ENCODE measurements at regions not wholly inside any gene's neighbourhood (a gene's known extent, or its start where the extent isn't known, plus 50 kb on each side); places are given as distances from the start of the nearest gene placed in this dataset.

DNA sequence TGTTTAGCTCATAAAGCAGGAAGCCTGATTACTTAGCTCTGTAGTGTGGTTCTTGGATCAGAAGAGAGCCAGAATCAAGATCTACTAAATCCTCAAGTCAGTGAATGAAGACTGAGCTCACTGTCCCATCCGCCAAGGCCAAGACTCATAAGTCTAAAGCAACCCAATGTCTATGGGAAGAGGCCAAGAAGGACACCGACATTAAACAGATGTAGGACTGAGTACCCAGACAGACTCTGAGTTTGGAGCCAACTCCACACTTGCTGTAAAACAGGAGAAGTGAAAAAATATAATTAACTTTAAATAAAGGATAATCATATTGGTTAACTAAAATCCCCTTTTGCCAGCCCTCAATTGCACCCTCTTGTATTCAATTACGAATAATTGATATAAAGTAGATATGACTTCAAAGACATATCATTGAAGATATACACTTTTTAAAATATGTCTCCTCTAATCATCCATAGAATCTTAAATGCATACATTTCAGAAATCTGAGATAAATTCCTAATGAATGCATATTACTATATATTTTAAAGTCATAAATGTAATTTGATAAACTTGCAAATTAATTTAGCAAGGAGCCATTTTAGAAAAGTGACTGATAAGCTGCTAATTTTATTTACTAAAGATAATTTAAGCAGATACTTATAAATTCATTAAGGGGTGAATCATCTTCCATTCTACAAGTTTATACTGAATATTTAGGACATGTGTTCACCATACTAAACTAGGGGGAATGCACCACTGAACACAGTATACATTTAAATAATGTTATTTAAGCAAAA is 617.0 kb upstream of the ARID1B start:
- Mint-ChIP-seq H3K27ac (no peak overlapping the region), H3K36me3 (no peaks in the 10 kb centered on the region), H3K9me3 (no peaks in the 10 kb centered on the region), H3K4me1 (peaks cover 6% of the 10 kb centered on the region), H3K27me3 (ENCODE audit: low read depth) (no peaks in the 10 kb centered on the region), H3K4me3 (no peak overlapping the region)
- TF ChIP-seq CTCF (IDR thresholded peaks at IDR 0.05; ENCODE audit: unreplicated experiment) = no peak
- DNase-seq (ENCODE audit: low spot score in 2 of 2, unreplicated experiment in 2 of 2) = no peak

GRCh38 chr6:156154896-156155295 is 622.3 kb upstream of the ARID1B start:
- Mint-ChIP-seq H3K27ac (no peak overlapping the region), H3K27me3 (ENCODE audit: low read depth) (no peaks in the 10 kb centered on the region), H3K36me3 (no peaks in the 10 kb centered on the region), H3K4me3 (no peak overlapping the region), H3K9me3 (peaks cover 3% of the 10 kb centered on the region), H3K4me1 (no peaks in the 10 kb centered on the region)
- no peak for DNase-seq (ENCODE audit: low spot score in 2 of 2, unreplicated experiment in 2 of 2)
- no peak for TF ChIP-seq CTCF (IDR thresholded peaks at IDR 0.05; ENCODE audit: unreplicated experiment)

GRCh38 chr6:156150391-156150790 is 626.8 kb upstream of the ARID1B start:
- Mint-ChIP-seq H3K27ac (no peak overlapping the region), H3K4me3 (no peak overlapping the region), H3K36me3 (no peaks in the 10 kb centered on the region), H3K4me1 (no peaks in the 10 kb centered on the region), H3K9me3 (peaks cover 3% of the 10 kb centered on the region), H3K27me3 (ENCODE audit: low read depth) (peaks cover 7% of the 10 kb centered on the region)
- no peak for TF ChIP-seq CTCF (IDR thresholded peaks at IDR 0.05; ENCODE audit: unreplicated experiment)
- no peak for DNase-seq (ENCODE audit: low spot score in 2 of 2, unreplicated experiment in 2 of 2)

- DNase-seq (ENCODE audit: low spot score in 2 of 2, unreplicated experiment in 2 of 2) = no peak
- peaks cover 13% of the 10 kb centered on the region for H3K27me3 Mint-ChIP-seq (ENCODE audit: low read depth)
Observed at GRCh38 chr6:156146891-156147290, 630.3 kb upstream of the ARID1B start.

DNA sequence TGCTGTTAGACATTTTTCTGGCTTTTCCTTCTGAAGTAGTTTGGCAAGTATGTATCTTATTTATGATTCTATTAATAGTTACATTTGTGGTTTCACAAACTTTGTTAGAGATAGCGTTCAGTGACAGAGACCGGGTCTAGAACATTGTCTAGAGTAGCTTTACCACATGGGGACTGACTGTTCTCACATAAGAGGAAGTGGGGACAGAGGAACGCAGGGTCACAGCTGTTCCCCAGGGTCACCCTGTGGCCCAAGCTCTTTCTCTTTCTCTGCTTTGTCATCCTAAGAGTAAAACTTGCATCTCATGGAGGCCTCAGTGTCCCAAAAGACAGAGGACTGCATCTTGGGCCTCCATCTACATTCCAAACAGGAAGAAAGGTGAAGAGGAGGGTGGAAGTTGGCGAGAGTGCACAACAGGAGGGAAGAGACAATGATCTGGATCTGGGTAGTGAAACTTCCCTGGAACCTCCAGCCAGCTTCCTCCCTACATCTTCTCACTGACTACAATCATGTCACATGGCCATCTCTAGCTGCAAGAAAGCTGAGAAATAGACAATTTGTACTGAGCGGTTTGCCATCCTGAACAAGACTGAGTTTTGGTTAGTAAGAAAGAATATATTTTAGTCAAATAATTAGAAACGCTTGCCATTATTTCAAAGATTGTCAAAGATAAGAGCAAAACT is 645.8 kb upstream of the ARID1B start:
- H3K27ac Mint-ChIP-seq = no peak overlapping the region
- peaks cover 8% of the 10 kb centered on the region for H3K4me1 Mint-ChIP-seq
- H3K4me3 Mint-ChIP-seq = no peak overlapping the region
- H3K9me3 Mint-ChIP-seq = peaks cover 28% of the 10 kb centered on the region
- no peak for TF ChIP-seq CTCF (IDR thresholded peaks at IDR 0.05; ENCODE audit: unreplicated experiment)
- no peaks in the 10 kb centered on the region for H3K27me3 Mint-ChIP-seq (ENCODE audit: low read depth)
- no peaks in the 10 kb centered on the region for H3K36me3 Mint-ChIP-seq
- no peak for DNase-seq (ENCODE audit: low spot score in 2 of 2, unreplicated experiment in 2 of 2)

More at GRCh38 chr6:156146891-156147290, 630.3 kb upstream of the ARID1B start:
- Mint-ChIP-seq H3K27ac (no peak overlapping the region), H3K9me3 (peaks cover 16% of the 10 kb centered on the region), H3K4me3 (no peak overlapping the region), H3K4me1 (no peaks in the 10 kb centered on the region), H3K36me3 (no peaks in the 10 kb centered on the region)
- no peak for TF ChIP-seq CTCF (IDR thresholded peaks at IDR 0.05; ENCODE audit: unreplicated experiment)

All from mesothelial cell of epicardium (in vitro differentiated cells).